ENCODE measurements at regions not wholly inside any gene's neighbourhood (a gene's known extent, or its start where the extent isn't known, plus 50 kb on each side); places are given as distances from the start of the nearest gene placed in this dataset.

DNA sequence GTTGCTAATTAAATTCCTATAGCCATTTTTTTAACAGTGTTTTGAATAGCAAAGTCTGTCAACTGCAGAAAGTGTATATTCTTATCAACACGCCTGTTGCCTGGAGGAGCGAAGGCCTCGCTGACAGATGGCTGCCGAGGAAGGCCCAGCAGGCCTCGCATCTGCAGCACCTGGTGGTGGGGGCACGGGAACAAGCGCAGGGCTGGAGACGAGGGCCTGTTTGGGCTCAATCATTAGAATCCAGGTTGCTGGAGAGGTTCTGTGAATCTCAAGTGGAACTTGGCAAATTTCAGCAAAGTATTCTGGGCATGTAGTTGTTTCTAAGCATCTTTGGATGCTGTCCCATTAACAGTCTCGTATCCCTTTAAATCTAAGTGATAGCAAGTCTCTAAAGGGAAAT lies 66.1 kb upstream of the FAM204A start:
- DNase-seq: no peak

DNA sequence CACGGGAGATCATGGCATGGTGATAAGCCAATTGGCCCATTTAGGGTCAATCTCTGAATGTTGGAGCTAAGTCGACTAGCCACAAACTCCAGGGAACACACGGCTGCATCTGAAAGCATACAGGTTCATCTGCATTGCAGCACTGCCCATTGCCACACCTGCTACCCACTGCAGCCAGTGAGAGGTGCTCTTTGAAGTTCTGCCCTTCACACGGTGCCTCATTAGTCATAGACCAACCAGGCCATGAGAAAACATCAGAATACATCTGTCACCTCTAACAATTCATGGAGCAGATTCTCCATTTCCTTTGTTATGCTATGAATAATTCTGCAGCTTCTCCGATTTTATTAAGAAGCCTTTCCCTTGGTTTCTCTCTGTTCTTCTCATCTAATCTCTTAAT lies 65.7 kb upstream of the FAM204A start:
- DNase-seq: no peak

DNA sequence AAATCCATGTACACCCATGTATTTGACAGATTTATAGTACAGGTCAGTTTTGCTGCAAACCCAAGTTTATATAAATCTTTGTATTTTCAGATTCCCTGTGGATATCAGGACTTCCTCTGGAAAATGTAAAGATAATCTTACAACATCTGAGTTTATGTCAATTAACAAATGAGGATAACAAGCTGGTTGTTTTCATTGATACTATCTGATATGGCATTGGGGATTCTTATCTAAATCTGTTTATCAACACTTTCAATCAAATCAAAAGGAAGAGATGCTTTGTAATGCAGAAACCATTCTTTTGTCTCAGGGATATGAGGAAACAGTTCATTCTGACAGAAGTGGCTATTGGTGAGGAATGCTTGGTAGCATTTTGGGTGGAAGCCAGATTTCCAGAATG lies 64.9 kb upstream of the FAM204A start:
- DNase-seq: no peak

DNA sequence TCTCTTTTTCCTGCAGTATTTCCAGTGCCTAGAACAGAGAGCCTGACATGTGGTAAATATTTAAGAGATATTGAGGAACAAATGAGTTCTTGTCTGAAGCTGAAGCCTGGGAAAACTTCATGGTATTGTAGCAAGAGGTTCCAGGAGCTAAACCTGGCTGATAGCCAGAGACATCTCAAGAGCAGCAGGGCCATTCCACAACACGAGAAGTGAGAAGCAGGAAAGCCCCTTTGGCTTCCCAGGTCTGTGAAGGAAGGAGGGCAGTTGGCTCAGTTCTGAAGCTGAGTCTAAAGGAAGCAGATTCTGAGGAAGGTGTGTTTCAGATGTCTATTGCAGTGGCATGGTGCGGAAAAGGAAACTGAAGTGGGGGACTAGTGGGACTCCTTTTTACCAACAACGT lies 63.8 kb upstream of the FAM204A start:
- no peak for DNase-seq

DNA sequence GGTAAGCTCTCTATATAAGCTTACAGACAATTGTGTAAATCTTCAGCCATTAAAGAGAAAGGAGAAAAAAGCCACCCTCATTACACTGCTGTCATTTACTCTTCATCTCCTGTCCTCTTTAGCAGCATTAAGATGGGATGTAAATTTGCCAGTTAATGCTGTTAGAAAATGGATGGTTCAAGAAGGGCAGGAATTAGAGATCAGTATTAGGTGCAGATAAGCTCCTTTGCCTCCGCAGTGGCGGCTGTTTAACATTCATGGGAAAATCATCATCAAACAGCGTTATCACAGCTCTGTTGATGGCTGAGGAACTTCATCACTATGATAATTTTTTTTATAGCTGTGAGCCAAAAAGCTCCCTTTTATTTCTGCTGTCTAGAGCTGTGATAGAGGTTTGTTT lies 61.8 kb upstream of the FAM204A start:
- no peak for DNase-seq

DNA sequence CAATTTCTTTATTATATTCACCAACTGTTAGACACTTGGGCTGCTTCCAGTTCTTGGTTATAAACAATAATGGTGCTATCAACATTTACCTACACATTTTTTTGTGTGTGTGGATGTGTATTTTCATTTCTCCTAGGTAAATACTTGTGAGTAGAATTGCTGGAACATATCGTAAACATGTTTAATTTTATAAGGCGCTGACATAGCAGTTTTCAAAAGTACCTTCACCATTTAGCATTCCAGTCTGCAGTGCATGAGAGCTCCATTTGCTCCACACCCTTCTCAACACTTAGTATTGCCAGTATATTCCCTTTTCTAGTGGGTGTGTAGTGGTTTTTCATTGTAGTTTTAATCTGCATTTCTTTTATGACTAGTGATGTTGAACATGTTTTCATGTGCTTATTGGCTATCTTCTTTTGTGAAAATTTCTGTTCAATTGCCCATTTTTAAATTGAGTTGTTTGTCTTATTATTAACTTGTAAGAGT lies 59.6 kb upstream of the FAM204A start:
- no peak for DNase-seq

DNA sequence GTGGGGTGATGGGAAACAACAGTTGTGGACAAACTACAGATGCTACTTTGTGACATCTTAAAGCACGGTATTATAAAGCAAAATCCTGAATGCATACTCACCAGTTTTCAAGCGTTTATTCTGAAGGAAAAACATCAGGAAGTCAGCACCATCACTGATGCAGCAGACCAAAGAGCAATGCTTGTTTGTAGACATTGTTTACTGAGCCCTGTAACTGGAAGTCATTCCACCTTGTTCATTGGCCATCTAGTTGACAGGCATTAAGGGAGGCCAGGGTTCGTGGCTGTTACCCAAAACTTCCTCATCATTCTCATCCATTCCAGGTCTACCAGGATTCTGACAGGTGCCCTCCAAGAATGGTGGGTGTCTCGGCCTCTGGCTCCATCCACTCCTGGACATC lies 55.3 kb upstream of the FAM204A start:
- no peak for DNase-seq

DNA sequence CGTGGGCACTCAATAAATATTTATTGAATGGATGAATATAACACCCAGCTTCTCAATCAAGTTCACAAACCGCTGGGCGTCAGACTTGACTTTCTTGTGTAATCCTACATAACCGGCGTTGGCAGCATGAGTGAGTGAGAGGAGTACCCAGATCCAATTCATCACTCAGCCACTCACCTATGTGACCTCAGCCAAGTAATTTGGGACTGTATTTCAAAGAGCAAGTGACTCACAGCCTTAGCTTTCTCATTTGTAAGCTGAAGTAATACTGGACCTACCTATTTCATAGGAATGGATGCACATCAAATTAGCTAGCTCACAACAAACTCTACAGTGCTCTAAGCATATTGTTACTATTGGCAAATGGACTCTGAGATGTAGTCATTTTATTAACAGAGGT lies 53.8 kb upstream of the FAM204A start:
- DNase-seq: no peak

DNA sequence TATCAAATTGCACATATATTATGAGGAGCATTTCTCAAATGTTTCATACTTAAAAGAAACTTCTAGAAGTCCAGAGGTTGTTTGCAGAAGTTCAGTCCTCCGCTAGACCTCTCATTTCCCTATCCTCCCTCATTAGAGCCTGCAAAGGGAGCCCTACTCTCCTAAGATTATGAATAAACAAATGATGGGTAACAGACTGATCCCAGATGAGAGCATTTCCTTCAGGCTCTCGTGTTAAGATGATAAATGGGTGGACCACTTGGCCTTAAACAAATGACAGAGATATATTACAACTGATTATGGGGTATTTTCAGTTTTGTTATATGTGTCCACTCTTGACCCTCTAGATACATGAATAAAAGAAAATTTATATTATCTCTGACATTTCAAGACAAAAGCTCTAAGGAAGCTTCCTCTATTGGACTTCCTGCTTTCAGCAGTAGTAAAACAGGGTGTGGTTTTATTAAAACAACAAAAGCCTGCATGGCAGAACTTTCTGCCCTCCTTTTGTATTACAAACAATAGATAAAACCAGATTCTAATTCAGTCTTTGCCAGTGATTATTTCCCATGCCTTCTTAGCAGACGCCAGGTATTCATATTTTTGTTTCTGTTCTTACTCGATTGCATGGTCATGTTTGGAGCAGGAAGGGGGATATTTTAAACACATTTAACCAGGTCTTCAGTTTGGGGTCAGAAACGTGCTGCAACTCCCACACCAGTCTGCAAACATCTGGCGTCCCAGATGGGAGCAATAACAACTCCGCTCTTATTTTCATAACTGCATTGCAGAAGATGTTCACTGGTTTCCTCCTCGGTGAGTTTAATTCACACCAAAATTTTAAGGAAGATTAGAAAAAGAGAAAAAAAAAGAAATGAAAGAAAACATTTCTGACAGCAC lies 52.4 kb upstream of the FAM204A start:
- no peak for DNase-seq

DNA sequence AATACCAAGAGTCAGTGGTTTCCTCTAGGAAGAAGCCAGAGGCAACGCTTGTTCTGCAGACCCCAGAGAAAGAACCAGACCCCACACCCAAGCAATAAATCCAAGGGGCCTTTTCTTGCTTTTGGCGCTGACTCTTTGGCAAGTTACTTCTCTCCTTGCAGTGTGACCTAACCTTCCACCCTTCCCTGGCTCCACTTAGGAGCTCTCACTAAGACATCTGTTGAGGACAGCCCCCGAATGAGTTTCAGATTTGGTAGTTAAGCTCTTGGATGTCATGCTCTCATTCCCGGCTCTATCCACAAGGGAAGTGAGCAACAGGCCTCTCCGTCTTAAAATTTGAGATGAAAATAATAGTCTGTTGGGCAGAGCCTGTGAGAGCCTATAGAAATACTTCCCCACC lies 50.6 kb upstream of the FAM204A start:
- no peak for DNase-seq

Data from EL (cell line).